PC-3 (cell line): ENCODE measurements at regions not wholly inside any gene's neighbourhood (a gene's known extent, or its start where the extent isn't known, plus 50 kb on each side); places are given as distances from the start of the nearest gene placed in this dataset.

Experiments used
- ATAC-seq: fragments of 200-7000 bp; cut with Tn5 transposase; 2 replicates; pipeline ENCODE4 v1.9.1; 2020; ENCODE audit warnings: mild to moderate bottlenecking, moderate library complexity
- BruUV-seq: library from RNA; stranded (reverse); fragments of 400-500 nt; replicated peaks from 2 replicates; lab custom pipeline; 2021; lab: Mats Ljungman, UMichigan
- CTCF ChIA-PET: fragments of 300-600 bp; sonication (Branson Sonifier 250); formaldehyde crosslinking; loops from one replicate; lab custom pipeline; 2022; ENCODE audit warnings: antibody characterized with exemption; lab: Charles Lee
- POLR2A ChIA-PET: fragments of 300-600 bp; sonication (Branson Sonifier 250); formaldehyde crosslinking; loops from one replicate; lab custom pipeline; 2022; ENCODE audit warnings: antibody characterized with exemption; ENCODE audit not compliant: unreplicated experiment; lab: Charles Lee
- DNase-seq: peaks from one replicate; pipeline ENCODE4 v3.0.0-alpha.2; 2015
- H2AFZ ChIP-seq: fragments of 300-600 bp; sonication (generic); 2 replicates; pipeline ENCODE4 v1.6.0; 2016; ENCODE audit warnings: antibody characterized with exemption, low read length
- H3F3A ChIP-seq: fragments of 300-600 bp; sonication (generic); one replicate; pipeline ENCODE4 v1.6.0; 2017; ENCODE audit warnings: antibody characterized with exemption, low read length, control low read depth, mild to moderate bottlenecking; ENCODE audit not compliant: unreplicated experiment
- H3K27ac ChIP-seq: fragments of 300-600 bp; sonication (generic); 2 replicates; pipeline ENCODE4 v1.5.1; 2016; ENCODE audit warnings: mild to moderate bottlenecking, low read length
- H3K27me3 ChIP-seq: fragments of 300-600 bp; sonication (generic); 2 replicates; pipeline ENCODE4 v1.6.1; 2016; ENCODE audit warnings: low read length, mixed read lengths
- H3K36me3 ChIP-seq: fragments of 300-600 bp; sonication (generic); 2 replicates; pipeline ENCODE4 v1.6.1; 2016; ENCODE audit warnings: low read depth, mixed run types, low read length, mixed read lengths
- H3K4me1 ChIP-seq: fragments of 300-600 bp; sonication (generic); 2 replicates; pipeline ENCODE4 v1.5.1; 2016; ENCODE audit warnings: low read length; ENCODE audit not compliant: insufficient read depth
- H3K4me2 ChIP-seq: fragments of 300-600 bp; sonication (generic); 2 replicates; pipeline ENCODE4 v1.6.0; 2016; ENCODE audit warnings: low read length
- H3K4me3 ChIP-seq: fragments of 300-600 bp; sonication (generic); 2 replicates; pipeline ENCODE4 v1.5.1; 2016; ENCODE audit warnings: mild to moderate bottlenecking, low read length, mixed read lengths
- H3K79me2 ChIP-seq: fragments of 300-600 bp; sonication (generic); 2 replicates; pipeline ENCODE4 v1.6.1; 2017; ENCODE audit warnings: low read length, mixed read lengths
- H3K9ac ChIP-seq: fragments of 300-600 bp; sonication (generic); 2 replicates; pipeline ENCODE4 v1.6.0; 2016; ENCODE audit warnings: mild to moderate bottlenecking, low read length
- H3K9me2 ChIP-seq: fragments of 300-600 bp; sonication (generic); replicated peaks from 2 replicates; pipeline ENCODE4 v1.6.1; 2016; ENCODE audit warnings: mixed run types, low read length, mixed read lengths
- H3K9me3 ChIP-seq: fragments of 300-600 bp; sonication (generic); 2 replicates; pipeline ENCODE4 v1.6.1; 2016; ENCODE audit warnings: low read length, mixed read lengths
- H4K20me1 ChIP-seq: fragments of 300-600 bp; sonication (generic); 2 replicates; pipeline ENCODE4 v1.6.1; 2016; ENCODE audit warnings: low read length, mixed read lengths
- CTCF ChIP-seq: fragments of 300-600 bp; sonication (generic); conservative IDR thresholded peaks from 2 replicates; pipeline ENCODE4 v1.5.1; 2017; ENCODE audit warnings: antibody characterized with exemption, low read depth, mild to moderate bottlenecking, low read length
- EZH2 ChIP-seq: fragments of 300-600 bp; sonication (generic); IDR thresholded peaks from one replicate; pipeline ENCODE4 v1.6.1; 2017; ENCODE audit warnings: antibody characterized with exemption, mild to moderate bottlenecking, low read length; ENCODE audit not compliant: unreplicated experiment
- EZH2phosphoT487 ChIP-seq: fragments of 300-600 bp; sonication (generic); IDR thresholded peaks from 2 replicates; pipeline ENCODE4 v1.6.1; 2018; ENCODE audit warnings: mild to moderate bottlenecking, antibody characterized with exemption, low read length, borderline replicate concordance
- intact Hi-C: fragments of 100-400 bp; cut with micrococcal nuclease; formaldehyde crosslinking; loops from 2 replicates; pipeline ENCODE4 v1.9.0; 2023

DNA sequence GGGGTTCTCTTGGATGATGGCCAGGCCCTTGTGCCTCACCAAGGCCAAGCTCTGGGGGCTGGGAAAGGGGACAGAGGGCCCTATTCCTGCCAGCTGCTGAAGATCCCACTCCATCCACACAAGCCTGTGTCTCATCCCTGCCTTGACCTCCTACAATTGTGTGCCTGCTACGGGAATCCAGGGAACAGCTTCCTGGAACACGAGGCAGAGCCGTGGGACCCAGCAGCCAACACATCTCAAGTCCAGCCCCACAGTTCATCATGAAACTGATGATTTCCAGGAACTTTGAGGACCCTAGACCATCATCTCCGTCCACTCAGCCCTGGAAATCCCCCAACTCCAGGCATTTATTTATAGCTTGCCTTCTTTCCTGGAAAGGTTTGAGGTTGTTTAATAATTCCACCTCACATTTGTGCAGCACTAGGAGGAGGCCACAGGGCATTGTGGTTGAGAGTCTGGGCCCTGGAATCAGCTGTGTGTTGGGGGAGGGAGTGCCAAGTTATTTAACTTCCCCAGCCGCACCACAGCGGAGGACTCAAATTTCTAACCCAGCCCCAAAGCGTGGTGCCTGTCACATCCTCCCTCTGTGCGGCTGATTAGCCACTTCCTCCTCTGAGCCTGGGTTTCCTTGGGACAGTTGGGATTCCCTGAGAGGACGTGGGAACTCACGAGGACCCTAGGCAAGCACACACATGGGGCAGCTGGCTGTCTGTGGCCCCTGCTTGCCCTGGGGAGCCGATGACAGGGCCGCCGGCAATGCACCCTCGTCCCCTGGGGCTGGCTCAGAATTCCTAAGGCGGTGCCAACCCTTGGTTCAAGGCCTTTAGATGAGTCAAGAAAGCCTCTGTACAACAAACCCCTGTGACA is 58.2 kb upstream of the GGTA1 start:
- peak; percentile 81 for ATAC-seq
- TF ChIP-seq EZH2 = no peak
- no peak for TF ChIP-seq EZH2phosphoT487
- no peak for TF ChIP-seq CTCF
- Histone ChIP-seq H4K20me1 (no peaks in the 10 kb centered on the region), H3K27me3 (no peaks in the 10 kb centered on the region), H3K4me2 (peak overlapping the region; percentile 65), H3K36me3 (no peaks in the 10 kb centered on the region), H3K9me2 (no peaks in the 10 kb centered on the region), H3K9ac (peak overlapping the region; percentile 64), H3K4me1 (peaks cover 31% of the 10 kb centered on the region), H3K27ac (peak overlapping the region; percentile 95), H3K4me3 (peak overlapping the region; percentile 7; the same call in 1 of the 2 replicates), H3K79me2 (no peaks in the 10 kb centered on the region), H3F3A (peaks cover 4% of the 10 kb centered on the region), H3K9me3 (no peaks in the 10 kb centered on the region), H2AFZ (peak overlapping the region; percentile 63)
- intact Hi-C loops = loop anchor here (5.0 kb wide), 1 partner anchor 39 kb away; no protein-coding TSS in a partner anchor
- POLR2A ChIA-PET = no interaction called here
- DNase-seq = peak; percentile 87
- no TSS peak for BruUV-seq
- CTCF ChIA-PET = no interaction called here

DNA sequence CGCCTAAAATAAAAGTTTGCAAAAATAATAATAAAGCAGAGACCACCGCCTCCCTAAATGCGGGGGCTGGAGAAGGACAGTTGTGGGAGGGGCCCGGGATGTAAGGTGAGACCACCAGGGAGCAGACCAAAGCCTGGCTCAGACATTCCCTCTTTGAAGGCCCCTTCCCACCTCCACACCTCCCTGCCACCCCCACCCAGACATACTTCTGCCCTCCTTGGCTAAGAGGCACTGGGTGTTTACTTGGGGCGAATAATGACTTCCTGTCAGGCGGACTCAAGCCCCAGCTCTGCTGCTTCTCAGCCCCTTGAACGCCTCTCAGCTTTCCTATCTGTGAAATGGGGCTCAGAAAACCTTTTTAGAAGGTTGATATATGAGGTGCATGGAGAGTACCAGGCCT is 58.8 kb upstream of the GGTA1 start:
- Histone ChIP-seq H3K4me3 (no peak overlapping the region; the same call in 1 of the 2 replicates), H3K79me2 (no peaks in the 10 kb centered on the region), H3K4me2 (peak overlapping the region; percentile 65), H2AFZ (peak overlapping the region; percentile 63; the same call in 1 of the 2 replicates), H4K20me1 (no peaks in the 10 kb centered on the region), H3K9ac (peak overlapping the region; percentile 64), H3K4me1 (peaks cover 31% of the 10 kb centered on the region), H3K9me3 (no peaks in the 10 kb centered on the region), H3K27ac (peak overlapping the region; percentile 95), H3F3A (peaks cover 4% of the 10 kb centered on the region), H3K27me3 (no peaks in the 10 kb centered on the region), H3K36me3 (no peaks in the 10 kb centered on the region), H3K9me2 (no peaks in the 10 kb centered on the region)
- ChIA-PET CTCF (no interaction called here), POLR2A (no interaction called here)
- no peak for TF ChIP-seq CTCF
- TF ChIP-seq EZH2phosphoT487 = no peak
- no peak for TF ChIP-seq EZH2
- DNase-seq = no peak
- no TSS peak for BruUV-seq
- intact Hi-C loops = loop anchor here (5.0 kb wide), 1 partner anchor 39 kb away; no protein-coding TSS in a partner anchor
- ATAC-seq = no peak

- Histone ChIP-seq H3K36me3 (no peaks in the 10 kb centered on the region), H3K4me2 (no peak overlapping the region), H3K9me3 (no peaks in the 10 kb centered on the region), H4K20me1 (no peaks in the 10 kb centered on the region), H3K9ac (no peak overlapping the region), H3F3A (peaks cover 4% of the 10 kb centered on the region), H3K9me2 (no peaks in the 10 kb centered on the region), H3K27me3 (no peaks in the 10 kb centered on the region), H2AFZ (no peak overlapping the region), H3K27ac (peak overlapping the region; percentile 95), H3K4me3 (no peak overlapping the region), H3K4me1 (peaks cover 31% of the 10 kb centered on the region), H3K79me2 (no peaks in the 10 kb centered on the region)
- CTCF ChIA-PET = no interaction called here
- intact Hi-C loops = loop anchor here (5.0 kb wide), 1 partner anchor 38 kb away; no protein-coding TSS in a partner anchor
- POLR2A ChIA-PET = no interaction called here
- ATAC-seq = no peak
- DNase-seq = peak; percentile 30
- no peak for TF ChIP-seq CTCF
- TF ChIP-seq EZH2phosphoT487 = no peak
- no peak for TF ChIP-seq EZH2
- BruUV-seq = no TSS peak
Observed at GRCh38 chr9:121559183-121559582, 59.5 kb upstream of the GGTA1 start.
